ENCODE measurements at regions not wholly inside any gene's neighbourhood (a gene's known extent, or its start where the extent isn't known, plus 50 kb on each side); places are given as distances from the start of the nearest gene placed in this dataset.
A peak's percentile ranks its signal among the peaks of the same experiment; 100 is the strongest.
"Not testable (repeated sequence)": the region's sequence is repeated elsewhere in the genome, so short reads cannot be mapped to it uniquely, and the experiment has no call there.

DNA sequence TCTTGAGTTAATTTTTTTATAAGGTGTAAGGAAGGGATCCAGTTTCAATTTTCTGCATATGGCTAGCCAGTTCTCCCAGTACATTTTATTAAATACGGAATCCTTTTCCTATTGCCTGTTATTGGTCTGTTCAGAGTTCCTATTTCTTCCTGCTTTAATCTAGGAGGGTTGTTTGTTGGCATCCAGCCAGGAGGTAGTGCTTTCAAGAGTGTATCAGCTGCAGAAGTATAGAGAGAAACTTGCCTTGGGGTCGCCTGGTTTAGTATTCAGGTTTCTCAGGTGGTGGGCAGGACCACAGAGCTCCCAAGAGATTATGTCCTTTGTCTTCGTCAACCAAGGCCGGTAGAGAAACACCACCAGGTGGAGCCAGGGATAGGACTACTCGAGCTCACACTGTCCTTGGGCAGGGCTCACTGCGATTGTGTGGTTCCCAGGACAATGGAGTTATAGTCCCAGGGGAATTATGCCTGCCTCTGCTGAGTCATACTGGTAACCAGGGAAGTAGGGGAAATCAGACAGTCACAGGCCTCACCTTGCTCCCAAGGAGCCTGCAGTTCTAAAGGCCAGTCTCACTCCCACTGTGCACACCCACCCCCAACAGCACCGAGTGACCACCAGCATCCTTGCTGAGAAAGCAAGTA is 168.1 kb downstream of the VSIG4 start:
- H3K4me3 ChIP-seq (ENCODE audit: low read depth in 2 of 2, low read length in 2 of 2), result no peak overlapping the region
- CTCF ChIA-PET, result interaction anchor here (0.6 kb wide), 1 partner anchor 31 kb away, joined by 4 read pairs; no protein-coding TSS in a partner anchor
- in situ Hi-C loops (cut with HindIII; ENCODE audit: low pct_unique_long_range_greater_than_20kb, low sequenced_read_pairs), result no loop called here
- no peaks in the 10 kb centered on the region for H3K9me3 ChIP-seq (ENCODE audit: control insufficient read depth, insufficient read depth, low read depth, low read length)
- intact Hi-C loops (cut with micrococcal nuclease; ENCODE audit: unreplicated experiment), result no loop called here
- no peak overlapping the region for H3K27ac ChIP-seq (ENCODE audit: low read length)
- POLR2A ChIA-PET, result no interaction called here
- no TSS peak for BruUV-seq (replicated peaks)
- TF ChIP-seq, protein P1, sequence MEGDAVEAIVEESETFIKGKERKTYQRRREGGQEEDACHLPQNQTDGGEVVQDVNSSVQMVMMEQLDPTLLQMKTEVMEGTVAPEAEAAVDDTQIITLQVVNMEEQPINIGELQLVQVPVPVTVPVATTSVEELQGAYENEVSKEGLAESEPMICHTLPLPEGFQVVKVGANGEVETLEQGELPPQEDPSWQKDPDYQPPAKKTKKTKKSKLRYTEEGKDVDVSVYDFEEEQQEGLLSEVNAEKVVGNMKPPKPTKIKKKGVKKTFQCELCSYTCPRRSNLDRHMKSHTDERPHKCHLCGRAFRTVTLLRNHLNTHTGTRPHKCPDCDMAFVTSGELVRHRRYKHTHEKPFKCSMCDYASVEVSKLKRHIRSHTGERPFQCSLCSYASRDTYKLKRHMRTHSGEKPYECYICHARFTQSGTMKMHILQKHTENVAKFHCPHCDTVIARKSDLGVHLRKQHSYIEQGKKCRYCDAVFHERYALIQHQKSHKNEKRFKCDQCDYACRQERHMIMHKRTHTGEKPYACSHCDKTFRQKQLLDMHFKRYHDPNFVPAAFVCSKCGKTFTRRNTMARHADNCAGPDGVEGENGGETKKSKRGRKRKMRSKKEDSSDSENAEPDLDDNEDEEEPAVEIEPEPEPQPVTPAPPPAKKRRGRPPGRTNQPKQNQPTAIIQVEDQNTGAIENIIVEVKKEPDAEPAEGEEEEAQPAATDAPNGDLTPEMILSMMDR (IDR thresholded peaks at IDR 0.05), result peak; percentile 12; the same call in 1 of the 2 replicates
- no peak for TF ChIP-seq SIN3A (IDR thresholded peaks at IDR 0.05; ENCODE audit: borderline replicate concordance, insufficient read depth, low read depth, low read length)
- no peaks in the 10 kb centered on the region for H3K27me3 ChIP-seq (ENCODE audit: control insufficient read depth, insufficient read depth, low read length)
- DNase-seq (ENCODE audit: low read depth, low spot score) (no peak), ATAC-seq (no peak)
- no peaks in the 10 kb centered on the region for H3K36me3 ChIP-seq (ENCODE audit: control insufficient read depth, insufficient read depth, low read length)
- no peaks in the 10 kb centered on the region for H3K4me1 ChIP-seq (ENCODE audit: control insufficient read depth, insufficient read depth, low read length)

DNA sequence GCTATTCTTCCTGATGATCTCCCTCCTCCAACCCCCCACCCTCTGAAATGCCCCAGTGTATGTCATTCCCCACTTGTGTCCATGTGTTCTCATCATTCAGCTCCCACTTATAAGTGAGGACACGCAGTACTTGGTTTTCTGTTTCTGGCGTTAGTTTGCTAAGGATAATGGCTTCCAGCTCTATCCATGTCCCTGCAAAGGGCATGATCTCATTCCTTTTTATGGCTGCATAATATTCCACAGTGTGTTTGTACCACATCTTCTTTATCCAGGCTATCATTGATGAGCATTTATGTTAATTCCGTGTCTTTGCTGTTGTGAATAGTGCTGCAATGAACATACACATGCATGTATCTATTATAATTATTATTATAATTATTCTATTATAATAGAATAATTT is 169.3 kb downstream of the VSIG4 start:
- H3K36me3 ChIP-seq (ENCODE audit: control insufficient read depth, insufficient read depth, low read length); ATAC-seq; H3K9me3 ChIP-seq (ENCODE audit: control insufficient read depth, insufficient read depth, low read depth, low read length); DNase-seq (ENCODE audit: low read depth, low spot score); in situ Hi-C loops (cut with HindIII; ENCODE audit: low pct_unique_long_range_greater_than_20kb, low sequenced_read_pairs); H3K27ac ChIP-seq (ENCODE audit: low read length); CTCF ChIA-PET; intact Hi-C loops (cut with micrococcal nuclease; ENCODE audit: unreplicated experiment); BruUV-seq (replicated peaks); H3K4me1 ChIP-seq (ENCODE audit: control insufficient read depth, insufficient read depth, low read length); POLR2A ChIA-PET; H3K27me3 ChIP-seq (ENCODE audit: control insufficient read depth, insufficient read depth, low read length); H3K4me3 ChIP-seq (ENCODE audit: low read depth in 2 of 2, low read length in 2 of 2): not testable (repeated sequence)

DNA sequence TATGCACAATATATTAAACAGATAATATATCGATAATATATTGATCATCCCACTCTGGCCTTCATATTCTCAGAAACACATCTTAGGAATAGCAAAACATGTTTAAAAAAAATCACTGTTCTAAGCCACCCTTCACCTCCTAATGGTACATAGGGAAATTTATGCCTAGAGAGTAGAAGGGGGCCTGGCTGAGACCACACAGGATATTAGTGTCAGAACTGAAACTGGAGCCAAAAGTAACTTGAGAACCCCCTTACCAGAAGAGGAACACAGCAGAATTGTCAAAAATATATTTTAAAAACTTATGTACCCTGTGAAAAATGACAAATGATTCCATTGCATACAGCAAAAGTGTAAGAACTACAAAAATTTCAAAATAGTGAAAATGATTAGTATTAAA is 173.1 kb downstream of the VSIG4 start:
- POLR2A ChIA-PET, result no interaction called here
- no peak for ATAC-seq
- TF ChIP-seq, protein P2, sequence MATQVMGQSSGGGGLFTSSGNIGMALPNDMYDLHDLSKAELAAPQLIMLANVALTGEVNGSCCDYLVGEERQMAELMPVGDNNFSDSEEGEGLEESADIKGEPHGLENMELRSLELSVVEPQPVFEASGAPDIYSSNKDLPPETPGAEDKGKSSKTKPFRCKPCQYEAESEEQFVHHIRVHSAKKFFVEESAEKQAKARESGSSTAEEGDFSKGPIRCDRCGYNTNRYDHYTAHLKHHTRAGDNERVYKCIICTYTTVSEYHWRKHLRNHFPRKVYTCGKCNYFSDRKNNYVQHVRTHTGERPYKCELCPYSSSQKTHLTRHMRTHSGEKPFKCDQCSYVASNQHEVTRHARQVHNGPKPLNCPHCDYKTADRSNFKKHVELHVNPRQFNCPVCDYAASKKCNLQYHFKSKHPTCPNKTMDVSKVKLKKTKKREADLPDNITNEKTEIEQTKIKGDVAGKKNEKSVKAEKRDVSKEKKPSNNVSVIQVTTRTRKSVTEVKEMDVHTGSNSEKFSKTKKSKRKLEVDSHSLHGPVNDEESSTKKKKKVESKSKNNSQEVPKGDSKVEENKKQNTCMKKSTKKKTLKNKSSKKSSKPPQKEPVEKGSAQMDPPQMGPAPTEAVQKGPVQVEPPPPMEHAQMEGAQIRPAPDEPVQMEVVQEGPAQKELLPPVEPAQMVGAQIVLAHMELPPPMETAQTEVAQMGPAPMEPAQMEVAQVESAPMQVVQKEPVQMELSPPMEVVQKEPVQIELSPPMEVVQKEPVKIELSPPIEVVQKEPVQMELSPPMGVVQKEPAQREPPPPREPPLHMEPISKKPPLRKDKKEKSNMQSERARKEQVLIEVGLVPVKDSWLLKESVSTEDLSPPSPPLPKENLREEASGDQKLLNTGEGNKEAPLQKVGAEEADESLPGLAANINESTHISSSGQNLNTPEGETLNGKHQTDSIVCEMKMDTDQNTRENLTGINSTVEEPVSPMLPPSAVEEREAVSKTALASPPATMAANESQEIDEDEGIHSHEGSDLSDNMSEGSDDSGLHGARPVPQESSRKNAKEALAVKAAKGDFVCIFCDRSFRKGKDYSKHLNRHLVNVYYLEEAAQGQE (IDR thresholded peaks at IDR 0.05; ENCODE audit: insufficient read depth in 1 of 2, low read depth in 2 of 2, low read length in 1 of 2), result no peak
- TF ChIP-seq POLR2AphosphoS5 (IDR thresholded peaks at IDR 0.05; ENCODE audit: low read depth, low read length) (no peak), SIN3A (IDR thresholded peaks at IDR 0.05; ENCODE audit: borderline replicate concordance, insufficient read depth, low read depth, low read length) (no peak), TCF7L2 (IDR thresholded peaks at IDR 0.05; ENCODE audit: low read depth, low read length) (no peak)
- TF ChIP-seq, protein P1 (IDR thresholded peaks at IDR 0.05), result no peak
- no TSS peak for BruUV-seq (replicated peaks)
- H3K27ac ChIP-seq (ENCODE audit: low read length), result no peak overlapping the region
- no peaks in the 10 kb centered on the region for H3K4me1 ChIP-seq (ENCODE audit: control insufficient read depth, insufficient read depth, low read length)
- intact Hi-C loops (cut with micrococcal nuclease; ENCODE audit: unreplicated experiment) (no loop called here), in situ Hi-C loops (cut with HindIII; ENCODE audit: low pct_unique_long_range_greater_than_20kb, low sequenced_read_pairs) (no loop called here)
- no peaks in the 10 kb centered on the region for H3K9me3 ChIP-seq (ENCODE audit: control insufficient read depth, insufficient read depth, low read depth, low read length)
- no peak for DNase-seq (ENCODE audit: low read depth, low spot score)
- H3K36me3 ChIP-seq (ENCODE audit: control insufficient read depth, insufficient read depth, low read length), result no peaks in the 10 kb centered on the region
- H3K4me3 ChIP-seq (ENCODE audit: low read depth in 2 of 2, low read length in 2 of 2), result no peak overlapping the region
- H3K27me3 ChIP-seq (ENCODE audit: control insufficient read depth, insufficient read depth, low read length), result no peaks in the 10 kb centered on the region
- CTCF ChIA-PET, result no interaction called here
